ENCODE measurements at regions not wholly inside any gene's neighbourhood (a gene's known extent, or its start where the extent isn't known, plus 50 kb on each side); places are given as distances from the start of the nearest gene placed in this dataset.

DNA sequence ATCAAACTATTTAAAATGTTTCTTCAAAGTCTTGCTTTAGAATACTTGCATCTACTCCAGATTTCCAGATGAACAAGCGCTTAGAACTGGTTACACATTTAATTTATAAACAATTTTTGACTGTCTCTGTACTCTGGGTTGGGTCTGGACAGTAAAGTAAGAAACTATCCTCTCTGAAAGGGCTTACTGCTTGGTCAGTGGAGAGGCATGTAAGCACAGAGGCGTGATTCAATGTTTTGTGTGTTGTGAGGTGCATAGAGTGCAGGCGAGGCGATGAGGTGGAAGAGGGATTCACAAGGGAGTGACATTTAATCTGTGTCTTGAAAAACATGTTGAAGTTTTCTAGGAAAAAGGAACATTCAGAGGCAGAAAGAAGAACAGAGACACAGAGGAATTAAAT, 231.4 kb downstream of the VEGFC start:
- H3K27me3 Mint-ChIP-seq: no peaks in the 10 kb centered on the region
- peaks cover 0 to 2% (median 0%) of the 10 kb centered on the region in 3 donors for H3K4me1 Mint-ChIP-seq
- no peak overlapping the region for H3K27ac Mint-ChIP-seq
- no peak overlapping the region for H3K4me3 Mint-ChIP-seq
- H3K36me3 Mint-ChIP-seq: no peaks in the 10 kb centered on the region
- peaks cover 0 to 2% (median 0%) of the 10 kb centered on the region in 3 donors for H3K9me3 Mint-ChIP-seq

DNA sequence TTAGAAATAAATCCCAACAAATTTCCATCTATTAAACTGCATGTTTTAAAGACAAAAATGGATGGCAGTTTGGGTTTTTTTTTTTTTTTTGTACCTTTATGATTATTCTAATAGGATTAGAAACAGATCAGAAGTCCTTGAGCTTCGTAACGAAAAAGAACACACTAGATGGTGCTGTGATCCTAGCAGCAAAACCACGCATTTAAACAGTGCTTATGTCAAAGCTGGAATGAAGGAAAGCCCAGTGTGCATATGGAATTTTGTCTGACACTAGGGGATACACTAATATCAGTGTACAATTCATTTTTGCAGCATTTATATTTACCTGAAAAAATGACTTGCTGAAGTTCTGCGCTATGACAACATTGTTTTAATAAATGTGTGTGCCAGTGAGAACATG, 229.1 kb downstream of the VEGFC start:
- Mint-ChIP-seq H3K27me3 (no peaks in the 10 kb centered on the region), H3K4me3 (no peak overlapping the region), H3K27ac (no peak overlapping the region), H3K36me3 (no peaks in the 10 kb centered on the region), H3K9me3 (peaks cover 0 to 2% (median 0%) of the 10 kb centered on the region in 3 donors), H3K4me1 (peaks cover 0 to 2% (median 0%) of the 10 kb centered on the region in 3 donors)

DNA sequence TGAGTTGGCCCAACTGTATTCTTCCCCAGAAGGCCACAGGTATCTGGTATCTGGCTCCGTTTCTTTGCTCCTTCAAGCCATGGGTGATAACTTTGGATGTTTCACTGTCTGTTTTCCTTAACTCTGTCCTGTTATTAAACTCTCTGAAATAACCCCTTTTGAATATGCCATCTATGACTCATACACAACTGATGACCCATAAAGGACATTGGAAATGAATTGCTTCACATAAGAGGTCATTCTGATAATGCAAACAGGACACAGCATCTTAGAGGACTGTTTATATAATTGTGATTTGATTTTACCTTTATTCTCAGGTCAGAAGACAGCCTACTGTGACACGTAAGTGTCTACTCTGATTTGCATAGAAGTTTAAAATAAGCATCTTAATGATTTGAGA, 227.7 kb downstream of the VEGFC start:
- no peaks in the 10 kb centered on the region for H3K36me3 Mint-ChIP-seq
- H3K27me3 Mint-ChIP-seq: no peaks in the 10 kb centered on the region
- H3K4me3 Mint-ChIP-seq: no peak overlapping the region
- peaks cover 0 to 2% (median 0%) of the 10 kb centered on the region in 3 donors for H3K4me1 Mint-ChIP-seq
- no peak overlapping the region for H3K27ac Mint-ChIP-seq
- H3K9me3 Mint-ChIP-seq: peaks cover 0 to 2% (median 0%) of the 10 kb centered on the region in 3 donors

DNA sequence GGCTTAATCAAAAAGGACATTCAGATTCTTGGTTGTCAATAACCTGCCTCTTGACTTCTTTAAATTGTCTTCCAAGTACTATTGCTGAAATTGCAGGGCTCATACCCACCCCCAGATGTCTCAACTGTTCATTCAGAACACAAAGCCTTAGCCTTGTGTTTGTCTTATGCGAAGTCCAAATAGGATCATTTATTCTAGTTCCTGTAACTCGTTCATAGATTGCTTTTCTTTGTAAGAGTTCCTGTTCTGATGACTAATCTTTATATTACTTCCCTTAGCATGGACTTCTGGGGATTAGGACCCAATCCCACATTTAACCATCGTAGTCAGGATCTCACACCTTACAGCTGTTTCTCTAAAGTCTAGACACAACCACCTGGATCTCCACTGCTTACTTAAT, 226.0 kb downstream of the VEGFC start:
- H3K27me3 Mint-ChIP-seq: no peaks in the 10 kb centered on the region
- H3K27ac Mint-ChIP-seq: no peak overlapping the region
- no peaks in the 10 kb centered on the region for H3K36me3 Mint-ChIP-seq
- no peak overlapping the region for H3K4me3 Mint-ChIP-seq
- H3K4me1 Mint-ChIP-seq: peaks cover 0 to 2% (median 0%) of the 10 kb centered on the region in 3 donors
- no peaks in the 10 kb centered on the region for H3K9me3 Mint-ChIP-seq

DNA sequence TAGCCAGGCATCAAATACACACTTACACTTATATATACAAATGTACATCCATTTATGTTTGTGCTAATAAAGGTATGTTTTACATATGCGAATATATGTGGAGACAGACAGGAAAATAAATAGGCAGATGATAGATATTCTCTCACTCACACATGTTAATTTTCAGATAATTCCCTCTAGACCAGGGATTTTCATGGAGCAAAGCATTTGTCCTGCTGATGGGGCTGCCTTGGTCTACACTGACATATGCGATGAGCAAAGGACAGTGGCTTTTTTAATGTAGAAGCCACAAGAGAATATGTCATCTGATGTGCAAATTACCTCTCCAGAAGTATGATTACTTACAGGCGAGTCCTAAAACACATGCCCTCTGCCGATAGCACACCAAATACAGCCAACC, 224.5 kb downstream of the VEGFC start:
- Mint-ChIP-seq H3K36me3 (no peaks in the 10 kb centered on the region), H3K4me3 (no peak overlapping the region), H3K4me1 (no peaks in the 10 kb centered on the region), H3K27ac (no peak overlapping the region), H3K27me3 (no peaks in the 10 kb centered on the region), H3K9me3 (no peaks in the 10 kb centered on the region)

DNA sequence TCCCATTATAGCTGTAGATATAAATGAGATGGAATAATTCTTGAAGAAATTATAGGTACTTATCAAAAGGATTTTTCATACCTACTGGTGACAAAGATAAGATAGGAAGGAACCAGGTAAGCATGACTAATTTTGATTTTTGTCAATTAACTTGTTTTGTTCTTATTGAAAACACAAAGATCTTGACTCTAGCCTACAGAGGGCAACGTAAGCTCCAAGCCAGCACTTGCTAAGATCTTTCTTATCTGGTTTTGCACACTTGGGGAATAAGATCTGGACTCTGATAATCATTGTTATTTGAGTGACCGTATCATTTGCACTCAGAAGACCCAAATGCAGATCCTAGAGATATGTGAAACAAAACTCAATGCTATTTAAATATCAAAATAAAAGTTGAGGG, 223.4 kb downstream of the VEGFC start:
- no peaks in the 10 kb centered on the region for H3K9me3 Mint-ChIP-seq
- no peaks in the 10 kb centered on the region for H3K4me1 Mint-ChIP-seq
- H3K27me3 Mint-ChIP-seq: no peaks in the 10 kb centered on the region

DNA sequence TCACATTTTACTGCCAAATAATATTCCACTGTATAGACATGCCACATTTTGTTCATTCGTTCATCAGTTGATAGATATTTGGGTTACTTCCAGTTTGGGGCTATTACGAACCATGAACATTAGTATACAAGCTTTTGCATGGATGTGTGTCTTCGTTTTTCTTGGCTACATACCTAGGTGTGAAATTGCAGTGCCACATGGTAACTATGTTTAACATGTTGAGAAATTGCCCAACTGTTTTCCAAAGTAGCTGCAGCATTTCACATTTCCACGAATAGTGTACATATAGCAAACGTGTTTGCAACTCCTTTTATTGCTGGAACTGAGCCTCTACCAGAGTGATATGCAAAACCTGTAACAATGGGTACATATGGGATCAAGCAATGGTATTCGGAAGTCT, 221.5 kb downstream of the VEGFC start:
- no peaks in the 10 kb centered on the region for H3K36me3 Mint-ChIP-seq
- no peaks in the 10 kb centered on the region for H3K4me1 Mint-ChIP-seq
- no peaks in the 10 kb centered on the region for H3K27me3 Mint-ChIP-seq
- no peak overlapping the region for H3K4me3 Mint-ChIP-seq
- no peak overlapping the region for H3K27ac Mint-ChIP-seq
- peaks cover 0 to 1% (median 0%) of the 10 kb centered on the region in 3 donors for H3K9me3 Mint-ChIP-seq

More for the DNA sequence above, 223.4 kb downstream of the VEGFC start:
- no peak overlapping the region for H3K27ac Mint-ChIP-seq
- no peaks in the 10 kb centered on the region for H3K36me3 Mint-ChIP-seq
- H3K4me3 Mint-ChIP-seq: no peak overlapping the region

DNA sequence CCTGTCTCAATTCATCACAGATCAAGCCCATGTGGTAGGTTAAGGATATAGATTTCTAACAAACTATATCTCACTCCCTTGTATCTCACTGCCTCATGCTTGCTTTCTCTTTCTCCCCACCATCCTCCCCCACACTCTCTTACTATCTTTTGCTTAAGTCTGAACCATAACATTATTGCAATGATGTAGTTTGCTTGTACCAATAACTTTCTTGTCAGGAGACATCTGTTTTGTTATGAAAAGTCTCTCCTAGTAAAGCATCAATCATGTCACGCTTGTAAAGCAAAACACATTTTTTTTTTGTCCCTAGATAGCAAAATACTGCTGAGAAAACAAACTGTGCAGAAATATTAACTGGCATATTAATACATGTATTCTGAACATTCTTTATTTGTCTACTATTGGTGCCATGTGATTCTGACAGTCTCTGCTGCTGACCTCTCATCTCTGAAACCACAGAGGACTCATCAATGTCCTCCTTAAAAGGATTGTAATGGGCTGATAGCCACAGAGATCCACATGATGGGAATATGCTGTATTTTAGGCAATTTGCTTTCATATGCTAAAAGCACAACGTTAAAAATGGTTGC, 217.5 kb downstream of the VEGFC start:
- Mint-ChIP-seq H3K27ac (no peak overlapping the region), H3K4me1 (no peaks in the 10 kb centered on the region), H3K4me3 (no peak overlapping the region), H3K36me3 (no peaks in the 10 kb centered on the region), H3K27me3 (no peaks in the 10 kb centered on the region), H3K9me3 (peaks cover 0 to 1% (median 0%) of the 10 kb centered on the region in 3 donors)

DNA sequence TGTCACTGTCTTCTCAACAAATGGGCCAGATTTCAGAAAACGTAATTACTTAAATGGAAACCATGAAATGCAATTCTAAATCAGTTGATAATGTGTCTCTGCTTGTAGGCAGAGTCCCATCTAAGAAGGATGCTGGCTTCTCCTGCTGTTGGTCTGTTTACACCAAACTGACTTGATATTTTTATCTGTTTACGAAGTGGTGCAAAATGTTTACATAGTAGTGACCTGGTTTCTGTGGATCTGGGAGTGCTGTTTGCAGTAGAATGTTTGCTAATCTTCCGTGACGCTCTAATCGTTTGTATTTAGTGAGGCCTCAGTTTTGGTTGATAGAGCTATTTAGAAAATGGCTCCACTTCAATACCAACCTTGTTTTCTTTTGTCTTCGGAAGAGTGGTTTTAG, 213.5 kb downstream of the VEGFC start:
- Mint-ChIP-seq H3K27me3 (no peaks in the 10 kb centered on the region), H3K4me1 (no peaks in the 10 kb centered on the region), H3K27ac (no peak overlapping the region), H3K4me3 (no peak overlapping the region), H3K9me3 (peaks cover 0 to 6% (median 0%) of the 10 kb centered on the region in 3 donors), H3K36me3 (no peaks in the 10 kb centered on the region)

DNA sequence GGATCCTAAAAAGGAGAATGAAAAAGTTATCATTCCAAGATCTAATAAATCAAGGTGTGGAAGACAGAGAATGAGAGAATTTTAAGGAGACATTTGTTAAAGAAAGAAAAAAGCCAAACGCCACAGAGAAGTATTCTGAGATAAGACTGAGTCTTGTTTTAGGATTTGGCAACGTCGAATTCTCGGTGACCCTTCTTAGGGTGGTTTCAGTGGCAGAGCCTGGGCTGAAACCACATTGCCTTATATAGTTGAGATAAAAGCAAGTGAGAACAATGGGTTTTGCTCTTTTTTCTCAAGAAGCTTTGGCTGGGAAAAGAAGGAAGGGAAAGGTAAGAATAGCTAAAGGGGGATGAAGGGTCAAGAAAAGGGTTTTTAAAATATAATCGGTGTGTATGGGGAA, 209.4 kb downstream of the VEGFC start:
- no peak overlapping the region for H3K4me3 Mint-ChIP-seq
- no peaks in the 10 kb centered on the region for H3K4me1 Mint-ChIP-seq
- H3K9me3 Mint-ChIP-seq: peaks cover 0 to 9% (median 5%) of the 10 kb centered on the region in 3 donors
- H3K27me3 Mint-ChIP-seq: no peaks in the 10 kb centered on the region
- H3K27ac Mint-ChIP-seq: no peak overlapping the region
- H3K36me3 Mint-ChIP-seq: no peaks in the 10 kb centered on the region

DNA sequence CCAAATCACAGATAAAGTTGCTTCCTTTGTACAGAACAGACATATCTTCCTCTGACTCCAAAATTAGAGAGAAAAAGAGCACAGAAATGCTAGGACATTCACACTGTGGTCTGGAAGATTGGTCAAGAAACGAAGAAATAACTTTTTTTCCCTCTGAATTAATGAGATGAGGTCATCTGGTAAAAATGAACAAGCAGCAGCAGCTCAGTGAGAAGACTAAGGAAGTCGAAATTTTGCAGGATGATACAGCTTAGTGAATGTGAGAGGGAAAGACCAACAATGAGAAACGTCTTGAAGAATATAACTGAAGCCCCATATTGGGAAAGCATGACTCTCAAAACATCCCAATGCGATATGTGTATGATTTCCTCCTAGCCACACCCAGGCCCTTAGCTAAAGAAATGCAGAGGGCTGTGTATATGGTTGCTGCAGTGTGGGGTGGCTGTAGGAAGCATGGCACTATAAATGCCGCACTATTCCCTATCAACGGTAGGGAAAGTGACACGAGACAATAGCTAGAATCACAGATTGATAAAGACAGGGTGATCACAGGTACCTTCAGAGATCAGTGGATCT, 208.6 kb downstream of the VEGFC start:
- Mint-ChIP-seq H3K36me3 (no peaks in the 10 kb centered on the region), H3K4me3 (no peak overlapping the region)

DNA sequence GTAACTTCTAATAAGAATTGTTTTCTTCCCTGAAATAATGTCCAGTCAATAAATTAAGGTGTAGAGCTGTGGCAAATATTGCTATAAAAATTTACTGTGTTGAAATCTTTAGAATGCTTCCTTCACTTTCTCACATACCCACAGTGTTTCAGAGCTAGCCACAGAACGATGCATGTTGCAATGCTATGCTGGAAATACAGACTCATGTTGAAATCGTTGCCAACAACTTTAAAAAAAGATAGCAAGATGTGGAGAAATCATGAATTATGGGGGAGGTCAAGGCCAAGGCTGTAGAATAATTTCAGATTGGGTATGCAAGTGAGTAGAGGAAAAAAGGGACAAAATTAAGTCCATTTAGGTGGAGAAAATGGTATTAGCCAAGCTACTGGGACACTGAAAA, 204.8 kb downstream of the VEGFC start:
- H3K27ac Mint-ChIP-seq: no peak overlapping the region
- no peaks in the 10 kb centered on the region for H3K27me3 Mint-ChIP-seq
- no peaks in the 10 kb centered on the region for H3K36me3 Mint-ChIP-seq
- no peaks in the 10 kb centered on the region for H3K4me1 Mint-ChIP-seq
- H3K9me3 Mint-ChIP-seq: peaks cover 0 to 11% (median 6%) of the 10 kb centered on the region in 3 donors
- H3K4me3 Mint-ChIP-seq: peak overlapping the region in 1 of 4 donors; percentile 2

More for the DNA sequence above, 208.6 kb downstream of the VEGFC start:
- Mint-ChIP-seq H3K9me3 (peaks cover 0 to 9% (median 6%) of the 10 kb centered on the region in 3 donors), H3K27ac (no peak overlapping the region), H3K27me3 (no peaks in the 10 kb centered on the region), H3K4me1 (no peaks in the 10 kb centered on the region)

DNA sequence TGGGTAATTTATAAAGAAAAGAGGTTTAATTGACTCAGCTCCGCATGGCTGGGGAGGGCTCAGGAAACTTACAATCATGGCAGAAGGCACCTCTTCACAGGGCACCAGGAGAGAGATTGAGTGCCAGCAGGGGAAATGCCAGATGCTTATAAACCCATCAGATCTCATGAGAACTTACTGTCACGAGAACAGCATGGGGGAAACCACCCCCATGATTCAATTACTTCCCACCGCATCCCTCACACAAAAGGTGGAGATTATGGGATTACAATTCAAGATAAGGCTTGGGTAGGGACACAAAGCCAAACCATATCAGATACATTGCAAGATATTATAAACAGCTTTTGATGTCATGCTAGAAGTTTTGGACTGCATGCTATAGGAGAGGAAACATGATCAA, 204.3 kb downstream of the VEGFC start:
- Mint-ChIP-seq H3K36me3 (no peaks in the 10 kb centered on the region), H3K9me3 (peaks cover 0 to 8% (median 6%) of the 10 kb centered on the region in 3 donors), H3K27ac (no peak overlapping the region), H3K27me3 (no peaks in the 10 kb centered on the region), H3K4me1 (no peaks in the 10 kb centered on the region), H3K4me3 (no peak overlapping the region)

DNA sequence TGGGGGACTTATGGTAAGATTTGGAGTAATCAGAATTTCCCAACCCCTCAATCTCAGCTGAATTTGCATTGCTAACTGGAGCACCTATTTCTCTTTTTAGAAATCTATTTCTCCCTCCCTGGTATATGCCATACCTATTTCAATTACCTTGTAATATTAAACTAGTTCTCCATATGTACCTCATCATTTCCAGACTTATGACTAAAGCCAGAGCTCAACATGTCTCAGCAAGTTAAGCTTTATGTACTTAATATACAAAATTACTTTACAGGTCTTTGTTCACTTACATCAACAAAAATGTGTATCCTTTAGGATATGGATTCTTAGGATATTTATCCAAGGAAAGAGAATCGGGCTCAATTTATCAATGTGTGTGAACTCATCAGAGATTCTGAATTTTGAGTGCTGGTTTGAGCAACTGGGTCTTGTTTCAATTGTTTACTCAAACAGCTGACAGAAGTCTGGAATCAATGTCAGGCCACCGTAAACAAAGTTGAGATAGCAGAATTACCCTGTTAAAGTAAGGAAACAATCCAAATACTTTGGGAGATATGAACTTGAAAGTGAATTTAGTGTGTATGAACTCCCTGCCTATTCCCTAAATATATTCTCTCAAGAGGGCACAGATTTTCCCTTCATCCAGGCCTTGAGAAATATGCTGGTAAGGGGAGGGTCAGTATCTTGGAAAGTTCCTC, 199.6 kb downstream of the VEGFC start:
- no peaks in the 10 kb centered on the region for H3K36me3 Mint-ChIP-seq
- no peaks in the 10 kb centered on the region for H3K27me3 Mint-ChIP-seq
- peaks cover 0 to 2% (median 2%) of the 10 kb centered on the region in 3 donors for H3K9me3 Mint-ChIP-seq
- no peak overlapping the region for H3K27ac Mint-ChIP-seq
- H3K4me3 Mint-ChIP-seq: no peak overlapping the region
- no peaks in the 10 kb centered on the region for H3K4me1 Mint-ChIP-seq

DNA sequence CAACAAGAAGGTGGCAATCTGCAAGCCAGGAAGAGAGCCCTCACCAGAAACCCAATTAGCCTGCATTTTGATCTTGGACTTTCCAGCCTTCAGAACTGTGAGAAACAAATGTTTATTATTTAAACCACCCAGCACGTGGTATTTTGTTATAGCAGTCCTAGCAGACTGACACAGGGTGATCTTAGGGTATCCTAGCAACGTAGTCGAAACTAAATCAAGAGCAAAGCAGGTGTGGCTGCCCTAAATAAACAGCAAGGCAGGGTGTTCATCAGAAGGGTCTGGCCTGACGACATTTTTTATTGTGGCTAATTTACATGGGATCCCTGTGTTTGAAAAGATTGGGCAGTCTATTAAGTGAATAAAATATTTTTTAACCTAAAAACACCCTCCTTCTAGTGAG, 198.8 kb downstream of the VEGFC start:
- Mint-ChIP-seq H3K4me3 (no peak overlapping the region), H3K9me3 (peaks cover 0 to 2% (median 0%) of the 10 kb centered on the region in 3 donors), H3K27me3 (no peaks in the 10 kb centered on the region), H3K27ac (no peak overlapping the region), H3K4me1 (no peaks in the 10 kb centered on the region), H3K36me3 (no peaks in the 10 kb centered on the region)

DNA sequence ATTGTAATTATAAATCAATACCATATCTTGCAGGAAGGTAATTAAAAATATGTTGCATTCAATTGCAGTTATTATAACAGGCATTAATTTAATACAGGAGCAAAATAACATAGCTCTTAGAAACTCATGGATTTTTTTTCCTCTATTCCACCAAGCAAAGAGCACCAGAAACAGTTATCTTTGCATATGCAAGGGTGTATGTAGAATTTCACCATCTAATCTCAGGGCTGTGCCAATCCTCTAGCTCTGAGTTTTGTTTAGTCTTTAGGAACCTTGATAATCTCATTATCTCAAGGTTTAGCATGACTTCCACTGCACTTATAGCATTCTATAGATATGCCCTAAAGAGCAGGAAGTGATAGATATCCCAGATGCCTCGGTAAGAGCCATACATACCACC, 197.5 kb downstream of the VEGFC start:
- H3K27me3 Mint-ChIP-seq: no peaks in the 10 kb centered on the region
- no peak overlapping the region for H3K4me3 Mint-ChIP-seq
- H3K9me3 Mint-ChIP-seq: no peaks in the 10 kb centered on the region
- H3K27ac Mint-ChIP-seq: no peak overlapping the region
- no peaks in the 10 kb centered on the region for H3K36me3 Mint-ChIP-seq
- no peaks in the 10 kb centered on the region for H3K4me1 Mint-ChIP-seq
